Stimulated activated naive CD4-positive, alpha-beta T cell treated with Interleukin-2 at 50 U/mL for 16 hours (primary cell): ENCODE measurements at regions not wholly inside any gene's neighbourhood (a gene's known extent, or its start where the extent isn't known, plus 50 kb on each side); places are given as distances from the start of the nearest gene placed in this dataset.

Experiments
- DNase-seq: peaks from one replicate; lab custom pipeline; 2025; lab: John Stamatoyannopoulos, UW

DNA sequence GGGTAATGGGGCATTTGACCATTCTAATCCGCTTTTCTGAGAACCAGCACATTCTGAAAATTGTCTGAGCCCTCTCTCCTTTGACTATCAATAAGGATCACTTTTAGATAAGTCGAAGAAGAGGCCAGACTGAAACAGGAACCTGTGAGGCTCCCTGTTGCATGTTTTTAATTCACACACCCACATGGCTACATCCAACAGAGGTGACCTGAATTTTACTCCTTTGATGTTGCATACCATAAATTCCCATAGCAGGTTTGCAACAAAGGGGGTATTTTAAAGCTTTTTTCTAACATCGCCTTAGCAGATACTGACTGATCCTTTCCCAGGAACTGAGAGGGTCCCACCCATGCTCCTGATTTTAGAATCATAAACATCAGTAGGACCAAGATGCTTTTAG is 450.8 kb downstream of the USP25 start:
- DNase-seq, result no peak

DNA sequence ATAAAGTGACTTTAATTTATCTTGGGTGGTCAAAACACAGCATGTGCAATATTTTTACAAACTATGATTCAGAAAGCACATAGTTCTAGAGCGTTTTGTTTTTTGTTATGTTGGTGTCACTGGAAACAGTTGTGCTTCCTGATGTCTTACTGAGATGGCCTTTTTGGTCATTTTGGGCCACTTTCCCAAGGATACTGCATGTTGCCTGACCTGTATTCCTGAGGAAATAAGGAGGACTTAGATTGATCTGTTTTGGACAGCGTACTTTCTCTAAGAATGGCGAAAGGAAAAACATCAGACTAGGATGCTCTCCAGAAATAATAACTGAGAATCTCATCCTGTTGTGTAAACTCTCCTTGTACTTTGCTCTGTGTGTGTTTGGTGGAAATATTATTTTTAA is 451.2 kb downstream of the USP25 start:
- DNase-seq, result no peak

DNA sequence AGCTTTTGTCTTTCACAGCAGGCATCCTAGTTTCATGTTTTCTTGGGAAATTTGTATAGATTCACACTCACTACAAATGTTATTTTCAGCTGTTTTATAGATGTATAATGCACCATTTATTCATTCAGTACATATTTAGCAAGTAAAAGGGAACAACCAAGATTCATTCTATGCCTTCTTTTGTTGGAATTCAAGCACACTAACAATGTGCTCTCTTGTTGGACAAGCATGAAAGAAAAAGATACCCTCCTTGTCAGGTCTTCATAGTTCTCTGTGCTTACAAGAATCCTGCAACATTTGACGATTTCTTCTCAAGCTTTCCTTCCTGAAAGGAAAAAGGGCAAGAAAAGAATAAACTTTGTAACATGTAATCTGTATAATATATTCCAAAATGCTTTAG is 456.0 kb downstream of the USP25 start:
- DNase-seq, result no peak

DNA sequence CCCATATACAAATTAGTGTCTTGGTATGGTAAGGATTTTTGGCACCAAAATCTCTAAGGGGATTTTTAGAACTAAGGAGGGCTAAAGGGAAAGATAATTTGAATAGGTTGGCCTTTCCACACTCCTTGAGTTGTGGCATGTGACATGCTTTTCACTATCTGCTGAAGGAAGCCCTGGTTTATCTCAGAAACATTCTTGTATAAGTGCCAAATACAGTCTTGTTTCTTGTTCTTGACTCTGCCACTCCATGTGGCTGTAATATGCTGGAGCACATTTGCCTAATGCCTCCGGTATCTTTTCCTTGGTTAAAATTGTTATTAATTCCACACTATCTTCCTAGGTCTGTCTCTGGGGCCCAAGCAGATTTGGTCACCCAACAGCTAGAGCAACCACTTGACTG is 457.0 kb downstream of the USP25 start:
- DNase-seq, result no peak

DNA sequence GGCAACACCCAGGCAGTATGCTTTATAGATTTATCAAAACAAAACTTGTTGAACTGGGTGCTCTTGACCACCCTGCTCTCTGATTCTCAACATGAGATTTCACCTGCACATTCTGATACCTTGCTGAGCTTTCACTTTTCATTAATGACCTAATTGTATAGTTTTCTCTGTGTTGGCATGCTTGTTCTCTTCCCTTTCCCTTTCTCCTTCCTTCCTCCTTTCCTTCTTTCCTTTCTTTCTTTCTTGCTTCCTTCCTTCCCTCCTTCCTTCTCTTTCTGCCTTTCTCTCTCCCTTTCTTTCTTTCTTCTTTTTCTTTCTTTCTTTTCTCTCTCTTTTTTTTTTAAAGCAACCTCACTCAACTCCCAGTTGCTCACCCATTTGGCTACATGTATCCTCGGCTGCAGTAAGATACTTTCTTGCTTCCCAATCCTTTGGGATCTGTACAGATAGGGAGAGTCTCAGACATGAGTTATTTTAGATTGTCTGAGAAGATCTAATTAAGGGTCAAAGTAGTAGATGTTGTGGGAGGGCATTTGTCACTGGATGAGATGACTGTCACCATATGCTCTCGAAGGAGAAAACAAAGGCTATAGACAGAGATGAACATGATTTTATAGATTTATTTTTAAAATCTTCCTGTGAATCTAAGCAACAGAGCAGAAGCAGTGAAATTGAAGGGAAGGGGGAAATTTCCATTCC is 458.0 kb downstream of the USP25 start:
- no peak for DNase-seq

DNA sequence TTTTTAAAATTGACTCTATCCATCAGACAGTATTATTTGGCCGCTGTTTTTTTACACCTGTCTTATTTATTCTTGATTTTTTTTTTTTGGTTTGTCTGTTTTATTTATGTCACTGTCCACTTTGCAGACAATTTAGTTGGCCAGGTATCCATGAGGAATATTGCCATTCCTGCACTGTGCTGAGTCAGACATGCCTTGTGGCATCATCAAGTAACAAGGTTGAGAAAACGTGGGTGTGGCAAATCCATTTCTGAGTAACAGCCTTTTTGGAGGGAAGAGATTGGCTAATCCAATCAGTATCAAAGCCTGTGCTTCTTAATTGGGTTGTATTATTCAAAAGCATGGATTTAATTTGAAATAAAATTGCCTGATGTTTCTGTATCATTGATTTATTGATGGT is 463.1 kb downstream of the USP25 start:
- no peak for DNase-seq

DNA sequence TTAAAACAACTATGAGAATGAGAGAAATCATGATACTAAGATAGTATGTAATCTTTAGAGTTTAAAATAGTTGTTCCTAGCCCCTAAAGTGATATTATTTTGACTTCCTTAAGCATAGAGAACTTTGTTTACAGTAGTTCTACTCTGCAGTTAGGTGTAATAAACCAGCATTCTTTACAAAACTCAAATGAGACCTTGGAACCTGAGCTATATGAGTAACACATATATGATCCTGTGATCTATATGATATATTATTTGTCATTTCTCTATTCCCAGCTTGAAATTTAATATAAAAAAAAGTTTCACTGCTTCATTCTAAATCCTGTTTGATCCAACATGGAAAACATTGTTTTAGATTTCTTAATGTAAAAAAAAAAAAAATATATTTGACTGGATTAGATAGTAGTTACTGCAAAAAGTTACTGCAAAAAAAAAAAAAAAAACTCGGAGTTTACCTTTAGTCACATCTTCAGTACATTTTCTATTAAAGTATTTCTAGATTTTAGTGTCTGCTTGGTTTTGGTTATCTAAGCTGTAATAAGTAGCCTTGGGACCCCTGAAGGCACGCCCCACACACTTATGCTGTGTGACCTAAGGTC is 463.8 kb downstream of the USP25 start:
- DNase-seq, result no peak

DNA sequence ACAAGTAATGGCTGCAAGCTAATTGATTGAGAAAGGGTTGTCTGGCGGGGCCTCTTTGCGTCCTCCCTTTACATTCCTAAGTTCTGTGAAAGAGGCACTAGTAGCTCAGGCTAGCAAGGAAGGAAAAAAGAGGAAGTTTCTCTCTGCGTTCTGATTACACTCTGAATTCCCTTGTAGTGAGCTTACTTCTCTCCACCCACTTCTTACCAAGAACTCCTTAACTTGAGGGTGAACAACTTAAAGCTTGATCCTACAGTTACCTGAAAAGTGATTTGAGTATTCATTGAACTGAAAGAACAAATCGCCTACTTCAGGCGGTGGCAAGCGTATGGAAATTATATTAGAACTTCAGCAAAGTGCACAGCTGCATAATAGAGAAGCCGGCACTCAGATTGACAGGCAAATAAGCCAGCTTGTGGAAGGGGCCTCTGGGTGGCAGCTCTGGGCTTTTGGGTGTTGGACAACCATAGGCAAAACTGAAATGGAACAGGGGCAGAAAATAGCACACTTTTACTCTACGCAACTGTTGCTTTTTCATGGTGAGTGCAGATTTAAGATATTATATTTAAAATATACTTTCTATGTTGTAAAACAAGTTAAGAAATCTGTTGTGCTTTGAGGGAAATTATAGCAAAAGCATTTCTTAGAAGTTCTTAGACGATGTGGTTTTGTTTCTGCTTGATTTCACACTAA is 464.5 kb downstream of the USP25 start:
- DNase-seq, result no peak

DNA sequence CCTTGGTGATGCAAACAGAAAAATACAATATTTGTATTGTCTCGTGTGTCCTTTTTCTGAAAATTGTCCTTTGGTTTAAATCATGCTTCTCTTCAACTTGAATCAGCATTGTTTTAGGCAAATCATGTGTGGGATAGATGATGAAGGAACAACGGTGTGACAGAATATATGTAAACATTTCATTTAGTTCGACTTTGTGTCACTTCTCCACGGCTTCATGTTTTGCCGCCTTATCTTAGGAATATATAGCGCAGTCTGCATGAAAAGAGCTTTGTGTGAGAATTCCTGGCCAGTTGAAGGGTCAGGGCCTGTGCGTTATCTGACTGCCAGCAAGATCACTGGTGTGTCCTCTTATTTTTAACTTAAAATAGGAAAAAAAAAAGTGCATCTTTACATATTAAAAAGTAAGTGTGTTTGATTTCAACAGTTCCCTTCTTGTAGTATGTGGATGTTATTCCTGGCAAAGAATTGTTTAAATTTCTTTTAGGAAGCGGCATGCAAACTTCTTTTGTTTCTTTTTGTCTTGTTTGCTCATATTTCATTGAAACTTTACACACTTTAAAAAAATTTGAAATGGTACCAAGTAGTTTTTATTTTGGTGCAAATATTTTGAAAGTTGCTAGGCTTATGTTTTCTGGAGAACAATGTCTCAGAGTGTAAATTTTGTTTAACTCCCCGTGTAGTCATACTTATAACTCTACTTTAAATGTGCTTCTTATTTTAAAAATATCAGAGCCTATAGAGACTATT is 465.2 kb downstream of the USP25 start:
- DNase-seq, result no peak

DNA sequence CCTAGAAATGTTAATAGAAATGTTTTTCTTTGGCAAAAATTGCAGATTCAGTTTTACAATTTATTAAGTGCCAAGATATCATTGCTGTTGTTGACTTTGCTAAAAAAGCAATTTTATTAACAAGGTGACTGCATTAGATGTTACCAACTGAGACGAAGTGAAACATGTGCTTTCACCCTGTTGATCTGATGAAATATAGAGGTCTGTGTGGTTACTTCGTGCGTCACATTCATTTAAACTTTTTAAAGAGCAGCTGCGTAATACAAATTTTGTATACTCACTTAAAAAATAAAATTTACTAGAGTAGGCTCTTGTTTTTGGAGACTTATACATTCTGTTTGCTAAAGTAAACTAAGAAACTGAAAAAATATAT is 465.7 kb downstream of the USP25 start:
- DNase-seq, result no peak

DNA sequence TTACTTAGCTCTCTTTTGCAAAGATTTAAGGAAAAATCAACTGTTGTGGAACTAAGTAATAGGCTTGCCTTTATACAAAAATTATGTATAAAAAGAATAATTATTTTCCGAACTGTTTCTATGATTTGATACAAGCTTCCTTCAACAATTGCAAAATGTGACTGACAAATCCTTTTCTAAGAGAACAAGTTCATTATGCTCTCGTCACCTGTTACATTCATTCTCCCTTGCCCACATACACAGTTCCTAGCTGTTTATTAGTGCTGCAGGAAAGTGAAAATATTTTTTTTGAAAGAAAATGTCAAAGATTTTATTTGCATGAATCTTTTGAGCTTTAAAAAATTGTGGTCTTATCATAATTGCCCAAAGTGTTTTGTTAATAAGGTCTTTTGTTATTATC is 466.2 kb downstream of the USP25 start:
- no peak for DNase-seq

DNA sequence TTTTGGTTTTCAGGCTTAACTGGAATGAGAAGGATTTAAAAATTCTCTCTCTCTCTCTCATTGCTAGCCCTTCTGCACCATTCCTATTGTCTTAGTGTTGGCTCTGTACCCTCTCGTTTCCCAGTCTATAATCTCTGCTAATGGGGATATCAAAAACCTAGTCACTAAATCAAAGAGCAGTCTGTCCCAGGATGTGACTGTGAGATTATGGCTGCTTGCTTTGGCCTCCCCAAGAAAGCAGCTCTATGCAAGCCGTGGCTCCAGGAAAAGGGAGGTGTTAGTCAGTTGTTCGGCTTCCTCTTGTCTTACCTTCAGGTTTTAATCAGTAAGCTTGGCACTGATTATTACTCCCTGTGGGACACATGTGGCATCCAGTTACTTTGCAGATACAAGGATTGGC is 468.8 kb downstream of the USP25 start:
- no peak for DNase-seq

DNA sequence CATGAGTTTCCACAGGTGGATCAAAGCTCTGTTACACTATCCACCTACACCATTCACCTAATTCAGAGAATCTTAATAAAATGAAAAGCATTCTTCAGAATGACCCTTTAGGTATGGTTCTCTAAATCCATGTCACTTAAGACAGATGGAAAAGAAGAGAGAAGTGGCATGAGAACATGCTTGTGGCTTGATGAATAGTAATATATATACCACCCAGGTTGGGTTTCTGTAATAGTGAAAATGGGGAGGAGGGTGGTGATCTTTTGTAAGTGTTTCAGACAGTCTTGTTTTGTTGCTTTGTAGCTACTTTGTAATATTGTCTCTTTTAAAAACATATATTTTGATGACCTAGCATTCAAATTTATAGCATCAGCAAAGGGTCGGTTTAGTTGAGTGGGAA is 469.8 kb downstream of the USP25 start:
- no peak for DNase-seq

DNA sequence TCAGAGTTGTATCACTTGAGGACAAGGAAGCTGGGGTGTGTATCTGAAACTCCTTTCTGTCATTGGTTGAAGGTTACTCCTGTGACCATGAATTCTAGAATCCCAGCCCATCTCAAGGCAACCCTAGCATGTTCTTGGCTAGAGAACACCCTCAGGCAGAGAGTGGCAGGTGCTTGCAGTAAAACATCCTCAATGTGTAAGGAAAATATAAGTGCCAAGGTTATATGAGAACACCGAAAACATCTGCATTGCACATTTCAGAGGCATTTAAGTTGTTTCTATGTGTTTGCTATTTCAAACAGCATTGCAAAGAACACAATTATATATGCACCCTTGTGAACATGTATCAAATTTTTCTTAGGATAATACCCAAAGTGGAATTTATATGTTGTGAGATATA is 471.9 kb downstream of the USP25 start:
- DNase-seq, result no peak

DNA sequence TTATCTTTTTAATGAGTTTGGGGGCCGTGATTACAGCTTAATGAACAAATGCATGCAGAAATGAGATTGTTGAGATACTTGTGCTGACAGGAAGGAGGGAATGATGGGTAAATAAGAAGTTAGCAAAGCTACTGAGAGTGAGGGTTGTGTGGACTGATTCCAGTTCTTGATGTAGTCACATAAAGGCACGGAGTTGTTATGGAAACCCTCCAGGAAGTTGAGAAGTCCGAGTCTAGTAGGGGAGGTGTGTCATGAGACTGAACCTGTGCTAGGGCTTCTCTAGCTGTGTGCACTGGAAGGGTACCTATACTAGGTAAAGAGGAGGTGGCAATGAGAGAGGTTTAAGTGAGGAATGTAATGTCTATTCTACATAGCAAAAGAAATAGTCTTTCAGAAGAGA is 475.7 kb downstream of the USP25 start:
- no peak for DNase-seq

DNA sequence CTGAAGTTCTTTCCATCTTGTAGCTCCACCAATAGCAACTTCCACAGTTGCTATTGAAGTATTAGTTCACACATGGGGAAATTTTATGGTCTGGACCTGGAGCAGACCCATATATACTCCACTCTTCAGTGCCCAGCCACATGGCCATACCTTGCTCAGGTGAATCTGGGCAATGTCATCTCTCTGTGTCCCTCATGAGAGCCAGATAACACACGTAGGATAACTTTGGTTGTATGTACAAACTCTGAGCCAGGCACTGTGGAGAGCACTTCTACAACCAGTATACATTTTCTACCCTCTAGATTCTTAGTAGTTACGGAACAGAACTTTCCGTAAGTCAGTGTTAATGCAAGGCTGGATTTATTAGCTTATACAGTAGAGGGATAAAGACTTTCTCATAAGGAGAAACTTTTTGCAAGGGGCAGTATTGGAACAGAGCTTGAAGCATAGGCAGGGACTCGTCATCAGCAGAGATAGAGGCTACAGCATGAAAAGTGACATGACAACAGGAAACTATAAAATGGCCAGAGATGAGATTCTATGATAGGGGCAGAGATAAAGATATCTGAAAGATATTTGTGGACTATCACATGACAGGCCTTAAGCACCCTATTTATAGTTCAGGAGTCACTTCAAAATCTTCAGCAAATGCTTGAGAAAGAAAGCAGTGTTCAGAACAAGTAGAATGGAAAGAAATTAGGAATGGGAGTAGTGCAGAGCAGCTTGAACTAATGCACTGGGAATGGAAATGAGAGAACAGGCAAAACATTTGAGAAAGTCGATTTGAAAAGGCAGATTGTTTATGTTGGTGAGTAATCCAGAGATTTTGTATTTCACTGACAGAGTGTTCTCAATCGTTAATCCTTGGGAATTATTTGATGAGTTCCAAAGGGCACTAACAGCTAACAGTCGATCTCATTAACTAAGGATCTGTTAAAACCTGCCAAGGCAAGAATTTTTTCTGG is 481.8 kb downstream of the USP25 start:
- DNase-seq, result no peak

DNA sequence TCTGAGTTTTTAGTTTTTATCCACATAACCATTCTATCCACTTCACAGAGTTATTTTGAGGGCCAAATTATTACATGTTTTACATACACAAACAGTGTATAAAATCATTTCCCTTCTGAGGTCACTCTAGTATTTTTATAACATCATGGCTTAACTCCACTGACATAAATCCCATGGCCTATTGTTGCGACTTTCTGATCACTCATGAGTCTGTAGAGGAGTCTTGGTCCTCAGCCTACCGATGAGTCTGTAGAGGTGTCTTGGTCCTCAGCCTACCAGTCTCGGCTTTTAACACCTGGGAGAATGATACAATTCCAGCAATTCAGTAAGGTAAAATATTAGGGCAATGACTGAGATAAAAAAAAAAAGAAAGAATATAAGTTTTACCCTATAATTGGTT is 483.7 kb downstream of the USP25 start:
- DNase-seq, result no peak

DNA sequence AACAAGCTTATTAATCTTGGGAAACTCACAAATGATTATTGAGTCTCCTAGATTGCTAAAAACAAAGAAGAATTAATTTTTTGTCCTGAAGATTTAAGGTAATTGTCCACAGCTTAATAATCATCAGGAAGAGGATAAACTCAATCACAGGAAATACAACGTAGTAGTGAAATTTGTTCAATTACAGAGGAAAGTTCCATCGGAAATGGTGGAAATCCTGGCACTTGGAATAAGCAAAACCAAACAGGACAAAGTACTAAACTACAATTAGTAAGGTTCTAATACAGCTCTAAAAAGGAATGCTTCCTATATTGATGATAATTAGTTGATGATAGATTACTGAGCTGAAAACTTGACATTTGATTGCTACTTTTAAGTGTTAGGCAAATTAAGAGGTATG is 485.4 kb downstream of the USP25 start:
- DNase-seq, result no peak

DNA sequence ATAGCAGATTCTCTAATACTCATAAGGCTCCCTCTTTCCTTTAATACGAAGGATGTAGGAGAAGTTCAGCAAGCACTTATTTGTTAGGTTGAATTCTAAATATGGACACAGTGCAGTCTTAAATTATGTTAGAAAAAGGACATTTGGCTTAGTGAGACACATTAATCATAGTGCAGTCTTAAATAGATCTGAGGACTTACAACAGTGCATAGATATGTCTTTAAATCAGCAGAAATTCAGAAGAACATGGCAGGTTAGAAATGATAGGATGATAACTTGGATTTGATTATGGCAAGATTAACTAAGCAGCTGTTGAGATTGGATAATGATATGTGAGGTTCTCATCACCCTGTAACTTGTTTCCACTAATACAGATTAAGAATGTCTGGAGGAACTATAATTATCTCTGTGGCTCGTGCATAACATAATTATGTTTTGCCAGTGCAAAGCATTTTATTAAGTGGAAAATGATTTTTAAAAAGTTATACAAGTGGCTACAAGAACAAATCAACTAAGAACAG is 485.9 kb downstream of the USP25 start:
- no peak for DNase-seq

DNA sequence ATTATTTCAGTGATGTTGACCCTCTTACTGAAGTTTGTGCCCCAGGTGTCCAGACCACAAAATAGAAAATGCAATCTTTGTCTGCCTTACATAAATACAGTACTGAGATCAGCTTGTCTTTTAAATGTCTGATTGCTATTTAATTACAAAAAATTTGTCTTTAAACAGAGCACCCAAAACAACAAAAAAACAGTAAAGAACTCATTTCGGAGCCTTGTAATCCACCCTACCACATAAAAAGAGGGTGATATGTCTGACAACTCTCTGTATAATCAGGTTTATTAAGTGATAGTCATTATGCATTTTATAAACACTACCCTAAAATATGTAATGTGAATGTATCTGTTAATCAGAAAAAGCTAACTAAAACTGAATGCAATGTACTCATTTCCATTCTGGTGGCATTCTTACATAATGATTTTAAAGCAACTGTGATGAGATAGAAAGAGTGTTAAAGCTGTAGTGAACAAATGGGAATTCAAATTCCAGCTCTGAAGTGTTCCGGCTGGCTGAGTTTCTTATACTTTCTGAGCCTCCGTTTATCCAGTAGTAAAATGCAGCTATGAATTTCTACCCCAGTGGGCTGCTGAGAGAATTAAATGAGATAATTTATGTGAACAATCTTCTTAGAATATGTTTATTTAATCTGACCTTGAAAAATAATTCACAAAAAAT is 486.6 kb downstream of the USP25 start:
- no peak for DNase-seq
